ENCODE measurements at regions not wholly inside any gene's neighbourhood (a gene's known extent, or its start where the extent isn't known, plus 50 kb on each side); places are given as distances from the start of the nearest gene placed in this dataset.

GRCh38 chr2:6580982-6581381, 284.7 kb downstream of the CMPK2 start:
- Histone ChIP-seq H3K4me3 (no peak overlapping the region), H3K9me3 (no peaks in the 10 kb centered on the region), H3K36me3 (no peaks in the 10 kb centered on the region), H3K27ac (no peak overlapping the region), H3K27me3 (replicated peaks in 1 of 7) (no peaks in the 10 kb centered on the region), H3K4me1 (no peaks in the 10 kb centered on the region)
- intact Hi-C loops (cut with DNase I; ENCODE audit: low total_unique reads): no loop called here
- no peak for DNase-seq
- no peak for TF ChIP-seq POLR2AphosphoS5 (IDR thresholded peaks at IDR 0.05)
- TF ChIP-seq POLR2A (IDR thresholded peaks at IDR 0.05): no peak
- no peak for TF ChIP-seq CTCF (IDR thresholded peaks at IDR 0.05 in 8 of 11, conservative IDR thresholded peaks at IDR 0.05 in 3 of 11)
- WGBS, 5 donors: 79 to 93% (median 89%) methylated on average over 4 of the region's 4 CpGs

- H3K4me1 ChIP-seq: no peaks in the 10 kb centered on the region
- TF ChIP-seq CTCF (IDR thresholded peaks at IDR 0.05 in 8 of 11, conservative IDR thresholded peaks at IDR 0.05 in 3 of 11) (no peak), POLR2A (IDR thresholded peaks at IDR 0.05) (no peak), POLR2AphosphoS5 (IDR thresholded peaks at IDR 0.05) (no peak)
- no peak overlapping the region for H3K27ac ChIP-seq
- WGBS, 5 donors: 87 to 95% (median 93%) methylated on average over 6 of the region's 6 CpGs
- intact Hi-C loops (cut with DNase I; ENCODE audit: low total_unique reads): no loop called here
- no peak overlapping the region for H3K4me3 ChIP-seq
- no peaks in the 10 kb centered on the region for H3K27me3 ChIP-seq (replicated peaks in 1 of 7)
- H3K36me3 ChIP-seq: no peaks in the 10 kb centered on the region
- no peak for DNase-seq
- no peaks in the 10 kb centered on the region for H3K9me3 ChIP-seq
Measured at GRCh38 chr2:6589150-6589549, 276.6 kb downstream of the CMPK2 start.

GRCh38 chr2:6590442-6590841, 275.3 kb downstream of the CMPK2 start:
- intact Hi-C loops (cut with DNase I; ENCODE audit: low total_unique reads): no loop called here
- 68 to 87% (median 77%) methylated on average over 3 of the region's 3 CpGs for WGBS, 5 donors
- Histone ChIP-seq H3K4me1 (no peaks in the 10 kb centered on the region), H3K9me3 (no peaks in the 10 kb centered on the region), H3K4me3 (no peak overlapping the region), H3K36me3 (no peaks in the 10 kb centered on the region), H3K27me3 (replicated peaks in 1 of 7) (no peaks in the 10 kb centered on the region), H3K27ac (no peak overlapping the region)
- TF ChIP-seq POLR2AphosphoS5 (IDR thresholded peaks at IDR 0.05) (no peak), CTCF (IDR thresholded peaks at IDR 0.05 in 8 of 11, conservative IDR thresholded peaks at IDR 0.05 in 3 of 11) (no peak), POLR2A (IDR thresholded peaks at IDR 0.05) (no peak)
- DNase-seq: no peak

GRCh38 chr2:6602471-6602870, 263.2 kb downstream of the CMPK2 start:
- intact Hi-C loops (cut with DNase I; ENCODE audit: low total_unique reads): no loop called here
- Histone ChIP-seq H3K27ac (no peak overlapping the region), H3K27me3 (replicated peaks in 1 of 7) (no peaks in the 10 kb centered on the region), H3K4me3 (no peak overlapping the region), H3K36me3 (no peaks in the 10 kb centered on the region), H3K4me1 (no peaks in the 10 kb centered on the region), H3K9me3 (no peaks in the 10 kb centered on the region)
- no peak for TF ChIP-seq POLR2AphosphoS5 (IDR thresholded peaks at IDR 0.05)
- TF ChIP-seq CTCF (IDR thresholded peaks at IDR 0.05 in 8 of 11, conservative IDR thresholded peaks at IDR 0.05 in 3 of 11): no peak
- TF ChIP-seq POLR2A (IDR thresholded peaks at IDR 0.05): no peak
- WGBS, 5 donors: 90 to 97% (median 94%) methylated on average over 4 of the region's 4 CpGs
- DNase-seq: no peak

All from spleen (tissue), 11 donors.